SK-N-SH (cell line): ENCODE measurements at regions not wholly inside any gene's neighbourhood (a gene's known extent, or its start where the extent isn't known, plus 50 kb on each side); places are given as distances from the start of the nearest gene placed in this dataset.

Experiments
- CTCF ChIA-PET: fragments of 300-600, 350-600 bp; formaldehyde crosslinking; extraction: SDS; loops from one replicate; lab custom pipeline; 2021; lab: Yijun Ruan, JAX
- POLR2A ChIA-PET: fragments of 350-600 bp; sonication (Branson Sonifier 250); formaldehyde crosslinking; extraction: SDS; loops from one replicate; lab custom pipeline; 2020; ENCODE audit warnings: antibody characterized with exemption, inconsistent platforms; lab: Yijun Ruan, JAX
- DNase-seq: peaks from one replicate; pipeline ENCODE4 v3.0.0; 2012
- H2AFZ ChIP-seq: fragments of 200-600 bp; sonication (generic); 2 replicates; pipeline ENCODE4 v1.8.1; 2016; ENCODE audit warnings: antibody characterized with exemption, mild to moderate bottlenecking, low read depth
- H3F3A ChIP-seq: fragments of 200-600 bp; sonication (generic); replicated peaks from 2 replicates; pipeline ENCODE3; 2016; ENCODE audit warnings: antibody characterized with exemption, mild to moderate bottlenecking; ENCODE audit not compliant: insufficient read depth
- H3K27ac ChIP-seq, 2 experiments: fragments of 200-500 bp in 1 of 2; fragments of 200-600 bp in 1 of 2; sonication (Bioruptor generic) in 1 of 2; sonication (generic), shearing (Covaris generic) in 1 of 2; 2 replicates each; pipeline versions ENCODE4 v1.5.1 to v1.6.1; 2014 to 2016; ENCODE audit warnings: low read depth in 2 of 2, inconsistent platforms in 1 of 2, low read length in 1 of 2, mild to moderate bottlenecking in 1 of 2, mixed read lengths in 1 of 2
- H3K27me3 ChIP-seq: fragments of 200-600 bp; sonication (generic), shearing (Covaris generic); 2 replicates; pipeline ENCODE4 v1.6.1; 2016; ENCODE audit warnings: mixed run types; ENCODE audit not compliant: insufficient read depth
- H3K36me3 ChIP-seq, 2 experiments: fragments of 200-500 bp in 1 of 2; fragments of 200-600 bp in 1 of 2; sonication (Bioruptor generic) in 1 of 2; sonication (generic) in 1 of 2; replicated peaks in 1 of 2; 2 replicates each; pipeline versions ENCODE3 to v1.5.1; 2014 to 2016; ENCODE audit warnings: low read length in 1 of 2, mild to moderate bottlenecking in 1 of 2; ENCODE audit not compliant: insufficient read depth in 2 of 2, control insufficient read depth in 1 of 2
- H3K4me1 ChIP-seq, 2 experiments: fragments of 200-500 bp in 1 of 2; fragments of 200-600 bp in 1 of 2; sonication (Bioruptor generic) in 1 of 2; sonication (generic), shearing (Covaris generic) in 1 of 2; 2 replicates each; pipeline versions ENCODE4 v1.5.1 to v1.6.1; 2014 to 2016; ENCODE audit warnings: low read depth in 1 of 2, low read length in 1 of 2, mixed run types in 1 of 2; ENCODE audit not compliant: insufficient read depth in 2 of 2, control insufficient read depth in 1 of 2
- H3K4me2 ChIP-seq: fragments of 200-600 bp; sonication (generic), shearing (Covaris generic); 2 replicates; pipeline ENCODE4 v1.6.1; 2017; ENCODE audit warnings: mixed run types
- H3K4me3 ChIP-seq, 2 experiments: fragments of 200-500 bp in 1 of 2; fragments of 200-600 bp in 1 of 2; sonication (Bioruptor generic) in 1 of 2; sonication (generic), shearing (Covaris generic) in 1 of 2; 2 replicates each; pipeline versions ENCODE4 v1.5.1 to v1.8.1; 2014 to 2016; ENCODE audit warnings: low read depth in 2 of 2, inconsistent platforms in 1 of 2, low read length in 1 of 2, mild to moderate bottlenecking in 1 of 2, mixed read lengths in 1 of 2, moderate library complexity in 1 of 2
- H3K79me2 ChIP-seq: fragments of 200-600 bp; sonication (generic); 2 replicates; pipeline ENCODE4 v1.8.1; 2017; ENCODE audit warnings: mild to moderate bottlenecking; ENCODE audit not compliant: insufficient read depth
- H3K9ac ChIP-seq: fragments of 200-600 bp; sonication (generic); 2 replicates; pipeline ENCODE4 v1.6.1; 2017; ENCODE audit warnings: mixed run types
- H3K9me2 ChIP-seq: fragments of 200-600 bp; sonication (generic); 2 replicates; pipeline ENCODE4 v1.6.1; 2017; ENCODE audit warnings: mixed run types
- H3K9me3 ChIP-seq: fragments of 200-600 bp; sonication (generic); 2 replicates; pipeline ENCODE4 v1.6.1; 2017; ENCODE audit warnings: mixed run types, mild to moderate bottlenecking, moderate library complexity
- H4K20me1 ChIP-seq: fragments of 200-600 bp; sonication (generic); 2 replicates; pipeline ENCODE4 v1.6.1; 2017; ENCODE audit warnings: mild to moderate bottlenecking, mixed run types; ENCODE audit not compliant: insufficient read depth
- FOSL2 ChIP-seq: IDR thresholded peaks from 2 replicates; pipeline ENCODE4 v1.4.0; 2012; ENCODE audit warnings: low read depth, mild to moderate bottlenecking, moderate library complexity, borderline replicate concordance
- FOXJ3 ChIP-seq: sonication (generic); formaldehyde crosslinking; IDR thresholded peaks from 2 replicates; pipeline ENCODE4 v1.5.1; 2020; ENCODE audit warnings: mild to moderate bottlenecking, missing genetic modification reagents
- IRF3 ChIP-seq: fragments of 150-350 bp; IDR thresholded peaks from 2 replicates; pipeline ENCODE4 v1.6.1; 2016; ENCODE audit warnings: mild to moderate bottlenecking, low read depth, low read length
- MAX ChIP-seq: IDR thresholded peaks from 2 replicates; pipeline ENCODE4 v1.4.0; 2012; ENCODE audit warnings: low read depth
- MEF2A ChIP-seq: IDR thresholded peaks from 2 replicates; pipeline ENCODE4 v1.4.0; 2012; ENCODE audit warnings: low read depth, borderline replicate concordance
- NFIC ChIP-seq: IDR thresholded peaks from 2 replicates; pipeline ENCODE4 v1.4.0; 2012; ENCODE audit warnings: borderline replicate concordance
- POLR2AphosphoS5 ChIP-seq: IDR thresholded peaks from 2 replicates; pipeline ENCODE4 v1.6.1; 2012; ENCODE audit warnings: low read depth, low read length
- RCOR1 ChIP-seq: fragments of 150-350 bp; IDR thresholded peaks from 2 replicates; pipeline ENCODE4 v1.6.1; 2017; ENCODE audit warnings: antibody characterized with exemption, low read length
- RXRA ChIP-seq: IDR thresholded peaks from 2 replicates; pipeline ENCODE4 v1.4.0; 2012; ENCODE audit warnings: low read depth, mild to moderate bottlenecking, borderline replicate concordance
- TCF12 ChIP-seq: IDR thresholded peaks from 2 replicates; pipeline ENCODE4 v1.4.0; 2012
- USF1 ChIP-seq: IDR thresholded peaks from 2 replicates; pipeline ENCODE4 v1.4.0; 2012; ENCODE audit warnings: low read depth, borderline replicate concordance
- USF2 ChIP-seq: fragments of 150-350 bp; IDR thresholded peaks from 2 replicates; pipeline ENCODE4 v1.6.1; 2017; ENCODE audit warnings: antibody characterized with exemption, low read length, low read depth, borderline replicate concordance
- YY1 ChIP-seq: IDR thresholded peaks from 2 replicates; pipeline ENCODE4 v1.4.0; 2012; ENCODE audit warnings: low read depth, mild to moderate bottlenecking
- WGBS: methylation state at CpG from one replicate; pipeline ENCODE4 v1.1.6; 2017; ENCODE audit warnings: low lambda C conversion rate; 5-methylcytosine and 5-hydroxymethylcytosine counted together

- DNase-seq, result no peak
- no peak overlapping the region for H3K27ac ChIP-seq
- no peaks in the 10 kb centered on the region for H3K9me3 ChIP-seq
- H3K9me2 ChIP-seq, result no peaks in the 10 kb centered on the region
- no peaks in the 10 kb centered on the region for H4K20me1 ChIP-seq
- no peaks in the 10 kb centered on the region for H3F3A ChIP-seq
- H3K4me1 ChIP-seq, result no peaks in the 10 kb centered on the region; a peak in 1 of 4 replicates
- no peak overlapping the region for H2AFZ ChIP-seq
- ChIA-PET CTCF (no interaction called here), POLR2A (no interaction called here)
- no peak for TF ChIP-seq RCOR1
- no peak for TF ChIP-seq NFIC
- no peak for TF ChIP-seq USF1
- H3K4me3 ChIP-seq, result no peak overlapping the region
- H3K9ac ChIP-seq, result no peak overlapping the region
- H3K27me3 ChIP-seq, result no peaks in the 10 kb centered on the region
- 2% methylated on average over 2 of the region's 2 CpGs for whole genome bisulfite sequencing
- no peaks in the 10 kb centered on the region for H3K36me3 ChIP-seq
- H3K79me2 ChIP-seq, result no peaks in the 10 kb centered on the region
- H3K4me2 ChIP-seq, result no peak overlapping the region
Observed at GRCh38 chr7:114860206-114860605, 61.7 kb upstream of the MDFIC start.

GRCh38 chr7:114862406-114862805 lies 59.5 kb upstream of the MDFIC start:
- POLR2A ChIA-PET, result no interaction called here

More at GRCh38 chr7:114862406-114862805, 59.5 kb upstream of the MDFIC start:
- no peaks in the 10 kb centered on the region for H3K4me1 ChIP-seq
- no peak overlapping the region for H3K9ac ChIP-seq
- H3K9me2 ChIP-seq, result no peaks in the 10 kb centered on the region
- H3K4me2 ChIP-seq, result no peak overlapping the region
- no peak overlapping the region for H3K27ac ChIP-seq
- no peak overlapping the region for H3K4me3 ChIP-seq
- no peaks in the 10 kb centered on the region for H3F3A ChIP-seq
- DNase-seq, result no peak
- H3K27me3 ChIP-seq, result no peaks in the 10 kb centered on the region
- TF ChIP-seq RXRA, result no peak
- no peak for TF ChIP-seq MEF2A
- no peak for TF ChIP-seq IRF3
- TF ChIP-seq USF1, result no peak
- TF ChIP-seq RCOR1, result no peak
- no peak for TF ChIP-seq TCF12
- no peak for TF ChIP-seq YY1
- TF ChIP-seq POLR2AphosphoS5, result no peak
- TF ChIP-seq FOSL2, result no peak
- no peak for TF ChIP-seq FOXJ3 (CRISPR knock-in tag)
- TF ChIP-seq USF2, result no peak
- TF ChIP-seq MAX, result no peak
- WGBS, result 8% methylated on average over 2 of the region's 2 CpGs
- H3K36me3 ChIP-seq, result no peaks in the 10 kb centered on the region
- no peaks in the 10 kb centered on the region for H3K79me2 ChIP-seq
- CTCF ChIA-PET, result no interaction called here
- no peak overlapping the region for H2AFZ ChIP-seq
- no peaks in the 10 kb centered on the region for H4K20me1 ChIP-seq
- no peaks in the 10 kb centered on the region for H3K9me3 ChIP-seq
